Testis (tissue), 2 donors: ENCODE measurements at regions not wholly inside any gene's neighbourhood (a gene's known extent, or its start where the extent isn't known, plus 50 kb on each side); places are given as distances from the start of the nearest gene placed in this dataset.

Experiments
- DNase-seq: peaks from one replicate; pipeline ENCODE4 v3.0.0-alpha.2; 2019
- H3K27ac ChIP-seq, 2 donors: fragments of 200-600 bp; sonication (generic); one replicate each; pipeline ENCODE4 v1.5.1; 2019
- H3K27me3 ChIP-seq: fragments of 200-600 bp; sonication (generic); one replicate; pipeline ENCODE4 v1.5.1; 2019
- H3K36me3 ChIP-seq: fragments of 200-600 bp; sonication (generic); one replicate; pipeline ENCODE4 v1.5.1; 2017; ENCODE audit warnings: low read depth; ENCODE audit errors: missing control alignments
- H3K4me1 ChIP-seq: fragments of 200-600 bp; sonication (generic); one replicate; pipeline ENCODE4 v1.5.1; 2019
- H3K4me3 ChIP-seq, 2 donors: fragments of 200-600 bp; sonication (generic); one replicate each; pipeline ENCODE4 v1.5.1; 2017 to 2019
- H3K9me3 ChIP-seq: fragments of 200-600 bp; sonication (generic); one replicate; pipeline ENCODE4 v1.5.1; 2017
- CTCF ChIP-seq, 3 experiments: fragments of 450-650 bp in 2 of 3; fragments of 200-600 bp in 1 of 3; sonication (generic) in 1 of 3; IDR thresholded peaks; one replicate each; pipeline ENCODE4 v1.5.1; 2016 to 2019; ENCODE audit warnings: antibody characterized with exemption in 3 of 3, mild to moderate bottlenecking in 2 of 3, moderate library complexity in 1 of 3
- POLR2A ChIP-seq: fragments of 450-650 bp; IDR thresholded peaks from one replicate; pipeline ENCODE4 v1.6.1; 2017; ENCODE audit warnings: antibody characterized with exemption, mild to moderate bottlenecking, moderate library complexity
- WGBS, 2 donors: methylation state at CpG; one replicate each; pipeline ENCODE4 v1.1.5; 2018; 5-methylcytosine and 5-hydroxymethylcytosine counted together
- intact Hi-C: fragments of 100-400 bp; cut with DNase I; formaldehyde crosslinking; loops from one replicate; pipeline ENCODE4 v1.15.1; 2023; ENCODE audit warnings: low total_unique reads

DNA sequence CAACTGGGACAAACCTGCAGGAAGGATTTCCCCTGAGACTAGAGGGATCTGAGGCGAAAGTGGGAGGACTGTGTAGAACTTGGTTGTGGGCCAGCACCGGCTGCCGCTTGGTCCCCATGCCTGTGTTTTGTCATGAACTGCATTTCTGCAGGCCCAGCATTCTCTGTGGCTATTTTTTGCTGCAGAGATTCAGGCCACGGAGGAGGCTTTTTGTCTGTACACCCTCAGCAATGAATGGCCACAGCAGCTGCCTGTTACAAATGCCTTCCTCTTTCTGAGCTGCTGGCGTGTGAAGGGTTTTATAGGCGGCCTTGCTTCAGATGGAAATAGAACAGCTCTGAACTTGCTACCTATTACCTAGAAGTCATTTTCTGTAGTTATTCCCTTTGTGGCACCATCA, 164.4 kb downstream of the SH2D4B start:
- Histone ChIP-seq H3K27me3 (no peaks in the 10 kb centered on the region), H3K4me3 (no peak overlapping the region), H3K4me1 (no peaks in the 10 kb centered on the region), H3K36me3 (no peaks in the 10 kb centered on the region), H3K27ac (no peak overlapping the region), H3K9me3 (no peaks in the 10 kb centered on the region)
- TF ChIP-seq POLR2A (no peak), CTCF (IDR thresholded peaks at IDR 0.05) (no peak)
- no peak for DNase-seq
- intact Hi-C loops, result no loop called here
- WGBS, 2 donors, result 50 to 58% methylated on average over 6 of the region's 6 CpGs

DNA sequence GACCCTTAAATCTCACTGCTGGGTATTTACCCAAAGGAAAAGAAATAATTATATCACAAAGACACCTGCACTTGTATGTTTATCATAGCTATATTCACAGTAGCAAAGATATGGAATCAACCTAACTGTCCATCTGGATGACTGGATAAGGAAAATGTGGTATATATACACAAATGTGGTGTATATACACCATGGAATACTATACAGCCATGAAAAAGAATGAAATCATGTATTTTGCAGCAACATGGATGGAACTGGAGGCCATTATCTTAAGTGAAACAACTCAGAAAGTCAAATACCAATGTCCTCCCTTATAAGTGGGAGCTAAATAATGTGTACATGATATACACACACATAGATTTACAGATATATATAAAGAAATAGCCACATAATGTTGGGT, 168.2 kb downstream of the SH2D4B start:
- no peak for DNase-seq
- Histone ChIP-seq H3K9me3 (no peaks in the 10 kb centered on the region), H3K4me1 (no peaks in the 10 kb centered on the region), H3K4me3 (no peak overlapping the region), H3K36me3 (no peaks in the 10 kb centered on the region), H3K27me3 (no peaks in the 10 kb centered on the region), H3K27ac (no peak overlapping the region)
- intact Hi-C loops, result no loop called here
- no peak for TF ChIP-seq POLR2A
- TF ChIP-seq CTCF (IDR thresholded peaks at IDR 0.05), result no peak

DNA sequence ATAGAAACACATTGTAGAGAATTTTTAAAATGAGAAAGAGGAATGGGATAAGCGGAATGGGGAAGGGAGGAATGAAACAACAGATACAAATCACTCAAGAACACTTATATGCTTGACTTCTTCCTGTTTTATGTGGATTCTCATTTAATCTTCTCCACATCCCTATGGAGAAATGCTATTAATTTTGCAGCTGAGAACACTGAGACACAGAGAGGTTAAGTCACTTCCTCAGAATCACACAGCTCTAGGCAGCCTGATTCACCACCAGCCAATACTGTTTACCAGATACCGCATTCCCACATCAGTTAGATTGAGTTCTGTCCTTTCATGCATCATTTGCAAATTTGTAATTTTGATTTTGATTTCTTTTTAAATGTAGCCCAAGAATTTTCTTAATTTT, 170.5 kb downstream of the SH2D4B start:
- intact Hi-C loops, result no loop called here
- Histone ChIP-seq H3K4me3 (no peak overlapping the region), H3K27ac (no peak overlapping the region), H3K36me3 (no peaks in the 10 kb centered on the region), H3K4me1 (no peaks in the 10 kb centered on the region), H3K27me3 (no peaks in the 10 kb centered on the region), H3K9me3 (no peaks in the 10 kb centered on the region)
- TF ChIP-seq CTCF (IDR thresholded peaks at IDR 0.05), result no peak
- no peak for TF ChIP-seq POLR2A
- WGBS, 2 donors, result 90 to 93% methylated on average over 2 of the region's 2 CpGs
- DNase-seq, result no peak

- TF ChIP-seq POLR2A (no peak), CTCF (IDR thresholded peaks at IDR 0.05) (no peak)
- no peak overlapping the region for H3K27ac ChIP-seq
- intact Hi-C loops, result no loop called here
- H3K27me3 ChIP-seq, result no peaks in the 10 kb centered on the region
- no peaks in the 10 kb centered on the region for H3K9me3 ChIP-seq
- 95 to 100% methylated on average over 1 of the region's 1 CpG for WGBS, 2 donors
- H3K4me3 ChIP-seq, result no peak overlapping the region
- H3K4me1 ChIP-seq, result no peaks in the 10 kb centered on the region
- DNase-seq, result no peak
- no peaks in the 10 kb centered on the region for H3K36me3 ChIP-seq
Observed at GRCh38 chr10:80708808-80709207, 171.1 kb downstream of the SH2D4B start.

GRCh38 chr10:80709866-80710265, 172.2 kb downstream of the SH2D4B start:
- no peak overlapping the region for H3K4me3 ChIP-seq
- 55 to 71% methylated on average over 5 of the region's 5 CpGs for WGBS, 2 donors
- H3K27ac ChIP-seq, result no peak overlapping the region
- H3K36me3 ChIP-seq, result no peaks in the 10 kb centered on the region
- no peak for DNase-seq
- TF ChIP-seq POLR2A (no peak), CTCF (IDR thresholded peaks at IDR 0.05) (no peak)
- intact Hi-C loops, result no loop called here
- no peaks in the 10 kb centered on the region for H3K4me1 ChIP-seq
- H3K27me3 ChIP-seq, result no peaks in the 10 kb centered on the region
- H3K9me3 ChIP-seq, result no peaks in the 10 kb centered on the region
